SK-N-SH (cell line): ENCODE measurements at regions not wholly inside any gene's neighbourhood (a gene's known extent, or its start where the extent isn't known, plus 50 kb on each side); places are given as distances from the start of the nearest gene placed in this dataset.

ENCODE experiments used
- CTCF ChIA-PET: fragments of 300-600, 350-600 bp; formaldehyde crosslinking; extraction: SDS; loops from one replicate; lab custom pipeline; 2021; lab: Yijun Ruan, JAX
- POLR2A ChIA-PET: fragments of 350-600 bp; sonication (Branson Sonifier 250); formaldehyde crosslinking; extraction: SDS; loops from one replicate; lab custom pipeline; 2020; ENCODE audit warnings: antibody characterized with exemption, inconsistent platforms; lab: Yijun Ruan, JAX
- DNase-seq: peaks from one replicate; pipeline ENCODE4 v3.0.0; 2012
- H2AFZ ChIP-seq: fragments of 200-600 bp; sonication (generic); 2 replicates; pipeline ENCODE4 v1.8.1; 2016; ENCODE audit warnings: antibody characterized with exemption, mild to moderate bottlenecking, low read depth
- H3F3A ChIP-seq: fragments of 200-600 bp; sonication (generic); replicated peaks from 2 replicates; pipeline ENCODE3; 2016; ENCODE audit warnings: antibody characterized with exemption, mild to moderate bottlenecking; ENCODE audit not compliant: insufficient read depth
- H3K27ac ChIP-seq, 2 experiments: fragments of 200-500 bp in 1 of 2; fragments of 200-600 bp in 1 of 2; sonication (Bioruptor generic) in 1 of 2; sonication (generic), shearing (Covaris generic) in 1 of 2; 2 replicates each; pipeline versions ENCODE4 v1.5.1 to v1.6.1; 2014 to 2016; ENCODE audit warnings: low read depth in 2 of 2, inconsistent platforms in 1 of 2, low read length in 1 of 2, mild to moderate bottlenecking in 1 of 2, mixed read lengths in 1 of 2
- H3K27me3 ChIP-seq: fragments of 200-600 bp; sonication (generic), shearing (Covaris generic); 2 replicates; pipeline ENCODE4 v1.6.1; 2016; ENCODE audit warnings: mixed run types; ENCODE audit not compliant: insufficient read depth
- H3K36me3 ChIP-seq, 2 experiments: fragments of 200-500 bp in 1 of 2; fragments of 200-600 bp in 1 of 2; sonication (Bioruptor generic) in 1 of 2; sonication (generic) in 1 of 2; replicated peaks in 1 of 2; 2 replicates each; pipeline versions ENCODE3 to v1.5.1; 2014 to 2016; ENCODE audit warnings: low read length in 1 of 2, mild to moderate bottlenecking in 1 of 2; ENCODE audit not compliant: insufficient read depth in 2 of 2, control insufficient read depth in 1 of 2
- H3K4me1 ChIP-seq, 2 experiments: fragments of 200-500 bp in 1 of 2; fragments of 200-600 bp in 1 of 2; sonication (Bioruptor generic) in 1 of 2; sonication (generic), shearing (Covaris generic) in 1 of 2; 2 replicates each; pipeline versions ENCODE4 v1.5.1 to v1.6.1; 2014 to 2016; ENCODE audit warnings: low read depth in 1 of 2, low read length in 1 of 2, mixed run types in 1 of 2; ENCODE audit not compliant: insufficient read depth in 2 of 2, control insufficient read depth in 1 of 2
- H3K4me2 ChIP-seq: fragments of 200-600 bp; sonication (generic), shearing (Covaris generic); 2 replicates; pipeline ENCODE4 v1.6.1; 2017; ENCODE audit warnings: mixed run types
- H3K4me3 ChIP-seq, 2 experiments: fragments of 200-500 bp in 1 of 2; fragments of 200-600 bp in 1 of 2; sonication (Bioruptor generic) in 1 of 2; sonication (generic), shearing (Covaris generic) in 1 of 2; 2 replicates each; pipeline versions ENCODE4 v1.5.1 to v1.8.1; 2014 to 2016; ENCODE audit warnings: low read depth in 2 of 2, inconsistent platforms in 1 of 2, low read length in 1 of 2, mild to moderate bottlenecking in 1 of 2, mixed read lengths in 1 of 2, moderate library complexity in 1 of 2
- H3K79me2 ChIP-seq: fragments of 200-600 bp; sonication (generic); 2 replicates; pipeline ENCODE4 v1.8.1; 2017; ENCODE audit warnings: mild to moderate bottlenecking; ENCODE audit not compliant: insufficient read depth
- H3K9ac ChIP-seq: fragments of 200-600 bp; sonication (generic); 2 replicates; pipeline ENCODE4 v1.6.1; 2017; ENCODE audit warnings: mixed run types
- H3K9me2 ChIP-seq: fragments of 200-600 bp; sonication (generic); 2 replicates; pipeline ENCODE4 v1.6.1; 2017; ENCODE audit warnings: mixed run types
- H3K9me3 ChIP-seq: fragments of 200-600 bp; sonication (generic); 2 replicates; pipeline ENCODE4 v1.6.1; 2017; ENCODE audit warnings: mixed run types, mild to moderate bottlenecking, moderate library complexity
- H4K20me1 ChIP-seq: fragments of 200-600 bp; sonication (generic); 2 replicates; pipeline ENCODE4 v1.6.1; 2017; ENCODE audit warnings: mild to moderate bottlenecking, mixed run types; ENCODE audit not compliant: insufficient read depth
- EP300 ChIP-seq, 2 experiments: IDR thresholded peaks; 2 replicates each; pipeline versions ENCODE4 v1.4.0 to v1.6.1; 2012; ENCODE audit warnings: borderline replicate concordance in 1 of 2, low read depth in 1 of 2, low read length in 1 of 2
- FOSL2 ChIP-seq: IDR thresholded peaks from 2 replicates; pipeline ENCODE4 v1.4.0; 2012; ENCODE audit warnings: low read depth, mild to moderate bottlenecking, moderate library complexity, borderline replicate concordance
- GABPA ChIP-seq: IDR thresholded peaks from 2 replicates; pipeline ENCODE4 v1.4.0; 2012; ENCODE audit warnings: low read depth, mild to moderate bottlenecking
- MEF2A ChIP-seq: IDR thresholded peaks from 2 replicates; pipeline ENCODE4 v1.4.0; 2012; ENCODE audit warnings: low read depth, borderline replicate concordance
- NFIC ChIP-seq: IDR thresholded peaks from 2 replicates; pipeline ENCODE4 v1.4.0; 2012; ENCODE audit warnings: borderline replicate concordance
- POLR2AphosphoS5 ChIP-seq: IDR thresholded peaks from 2 replicates; pipeline ENCODE4 v1.6.1; 2012; ENCODE audit warnings: low read depth, low read length
- RAD21 ChIP-seq: IDR thresholded peaks from 2 replicates; pipeline ENCODE4 v1.6.1; 2012; ENCODE audit warnings: mild to moderate bottlenecking, low read length
- RCOR1 ChIP-seq: fragments of 150-350 bp; IDR thresholded peaks from 2 replicates; pipeline ENCODE4 v1.6.1; 2017; ENCODE audit warnings: antibody characterized with exemption, low read length
- RFX5 ChIP-seq: IDR thresholded peaks from 2 replicates; pipeline ENCODE4 v1.6.1; 2012; ENCODE audit warnings: mild to moderate bottlenecking, improper control_type of control experiment, low read length
- RXRA ChIP-seq: IDR thresholded peaks from 2 replicates; pipeline ENCODE4 v1.4.0; 2012; ENCODE audit warnings: low read depth, mild to moderate bottlenecking, borderline replicate concordance
- TAF1 ChIP-seq: IDR thresholded peaks from 2 replicates; pipeline ENCODE4 v1.6.1; 2012; ENCODE audit warnings: low read depth, mild to moderate bottlenecking, low read length, moderate library complexity, borderline replicate concordance
- YY1 ChIP-seq: IDR thresholded peaks from 2 replicates; pipeline ENCODE4 v1.4.0; 2012; ENCODE audit warnings: low read depth, mild to moderate bottlenecking
- WGBS: methylation state at CpG from one replicate; pipeline ENCODE4 v1.1.6; 2017; ENCODE audit warnings: low lambda C conversion rate; 5-methylcytosine and 5-hydroxymethylcytosine counted together
- TF ChIP-seq, protein P1 (sequence below): IDR thresholded peaks from 2 replicates; pipeline ENCODE4 v1.6.1; 2012; ENCODE audit warnings: mild to moderate bottlenecking, low read depth, low read length, moderate library complexity
- TF ChIP-seq, protein P2 (sequence below): IDR thresholded peaks from 2 replicates; pipeline ENCODE4; 2012
- TF ChIP-seq, protein P3 (sequence below): fragments of 150-350 bp; IDR thresholded peaks from 2 replicates; pipeline ENCODE4 v1.6.1; 2017; ENCODE audit warnings: antibody characterized with exemption, low read length, low read depth, borderline replicate concordance

DNA sequence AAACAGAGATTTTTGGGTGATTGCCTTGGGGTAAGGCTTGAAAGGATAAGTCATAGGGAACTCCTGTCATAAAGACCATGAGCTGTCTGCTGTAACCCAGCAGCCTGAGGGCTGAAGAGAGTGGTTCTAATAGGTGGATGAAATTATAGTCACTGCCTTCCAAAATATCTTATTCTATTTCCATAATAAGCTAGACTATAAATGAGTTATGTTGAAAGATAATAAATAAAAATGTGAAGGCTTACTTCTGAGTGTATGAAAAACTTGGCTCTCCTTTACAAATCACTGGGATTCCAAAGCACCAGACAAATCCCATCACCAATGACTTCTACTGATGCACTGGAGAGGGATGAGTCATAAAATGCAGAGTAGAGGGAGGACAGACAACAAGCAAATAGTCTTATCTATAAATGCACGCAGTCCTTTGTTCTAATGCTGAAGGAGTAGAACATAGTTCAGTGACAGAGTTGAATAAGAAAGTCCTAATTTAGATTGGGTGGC is 775.0 kb upstream of the LRRC4C start:
- ChIA-PET CTCF (interaction anchor here (0.6 to 0.7 kb wide), 2 partner anchors 16 to 46 kb away, joined by 3 read pairs; no protein-coding TSS in a partner anchor), POLR2A (no interaction called here)
- Histone ChIP-seq H3K9ac (no peak overlapping the region), H3K79me2 (no peaks in the 10 kb centered on the region), H3K27ac (no peak overlapping the region), H3K36me3 (no peaks in the 10 kb centered on the region), H3K9me3 (no peaks in the 10 kb centered on the region), H4K20me1 (no peaks in the 10 kb centered on the region), H3K27me3 (no peaks in the 10 kb centered on the region), H3K4me1 (no peaks in the 10 kb centered on the region), H3K9me2 (no peaks in the 10 kb centered on the region; the same call in 1 of the 2 replicates), H2AFZ (no peak overlapping the region), H3K4me3 (no peak overlapping the region), H3F3A (no peaks in the 10 kb centered on the region), H3K4me2 (no peak overlapping the region)
- DNase-seq = no peak
- 11% methylated on average over 1 of the region's 1 CpG for WGBS
- no peak for TF ChIP-seq RCOR1
- no peak for TF ChIP-seq RFX5
- no peak for TF ChIP-seq NFIC
- TF ChIP-seq, protein P1, sequence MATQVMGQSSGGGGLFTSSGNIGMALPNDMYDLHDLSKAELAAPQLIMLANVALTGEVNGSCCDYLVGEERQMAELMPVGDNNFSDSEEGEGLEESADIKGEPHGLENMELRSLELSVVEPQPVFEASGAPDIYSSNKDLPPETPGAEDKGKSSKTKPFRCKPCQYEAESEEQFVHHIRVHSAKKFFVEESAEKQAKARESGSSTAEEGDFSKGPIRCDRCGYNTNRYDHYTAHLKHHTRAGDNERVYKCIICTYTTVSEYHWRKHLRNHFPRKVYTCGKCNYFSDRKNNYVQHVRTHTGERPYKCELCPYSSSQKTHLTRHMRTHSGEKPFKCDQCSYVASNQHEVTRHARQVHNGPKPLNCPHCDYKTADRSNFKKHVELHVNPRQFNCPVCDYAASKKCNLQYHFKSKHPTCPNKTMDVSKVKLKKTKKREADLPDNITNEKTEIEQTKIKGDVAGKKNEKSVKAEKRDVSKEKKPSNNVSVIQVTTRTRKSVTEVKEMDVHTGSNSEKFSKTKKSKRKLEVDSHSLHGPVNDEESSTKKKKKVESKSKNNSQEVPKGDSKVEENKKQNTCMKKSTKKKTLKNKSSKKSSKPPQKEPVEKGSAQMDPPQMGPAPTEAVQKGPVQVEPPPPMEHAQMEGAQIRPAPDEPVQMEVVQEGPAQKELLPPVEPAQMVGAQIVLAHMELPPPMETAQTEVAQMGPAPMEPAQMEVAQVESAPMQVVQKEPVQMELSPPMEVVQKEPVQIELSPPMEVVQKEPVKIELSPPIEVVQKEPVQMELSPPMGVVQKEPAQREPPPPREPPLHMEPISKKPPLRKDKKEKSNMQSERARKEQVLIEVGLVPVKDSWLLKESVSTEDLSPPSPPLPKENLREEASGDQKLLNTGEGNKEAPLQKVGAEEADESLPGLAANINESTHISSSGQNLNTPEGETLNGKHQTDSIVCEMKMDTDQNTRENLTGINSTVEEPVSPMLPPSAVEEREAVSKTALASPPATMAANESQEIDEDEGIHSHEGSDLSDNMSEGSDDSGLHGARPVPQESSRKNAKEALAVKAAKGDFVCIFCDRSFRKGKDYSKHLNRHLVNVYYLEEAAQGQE = no peak
- no peak for TF ChIP-seq MEF2A
- TF ChIP-seq RXRA = no peak
- TF ChIP-seq FOSL2 = no peak
- TF ChIP-seq GABPA = no peak
- TF ChIP-seq RAD21 = no peak
- TF ChIP-seq POLR2AphosphoS5 = no peak
- no peak for TF ChIP-seq EP300 (IDR thresholded peaks at IDR 0.05; ENCODE audit: borderline replicate concordance in 1 of 2, low read depth in 1 of 2, low read length in 1 of 2)
- TF ChIP-seq, protein P2, sequence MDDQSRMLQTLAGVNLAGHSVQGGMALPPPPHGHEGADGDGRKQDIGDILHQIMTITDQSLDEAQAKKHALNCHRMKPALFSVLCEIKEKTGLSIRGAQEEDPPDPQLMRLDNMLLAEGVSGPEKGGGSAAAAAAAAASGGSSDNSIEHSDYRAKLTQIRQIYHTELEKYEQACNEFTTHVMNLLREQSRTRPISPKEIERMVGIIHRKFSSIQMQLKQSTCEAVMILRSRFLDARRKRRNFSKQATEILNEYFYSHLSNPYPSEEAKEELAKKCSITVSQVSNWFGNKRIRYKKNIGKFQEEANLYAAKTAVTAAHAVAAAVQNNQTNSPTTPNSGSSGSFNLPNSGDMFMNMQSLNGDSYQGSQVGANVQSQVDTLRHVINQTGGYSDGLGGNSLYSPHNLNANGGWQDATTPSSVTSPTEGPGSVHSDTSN = no peak
- TF ChIP-seq YY1 = no peak
- no peak for TF ChIP-seq TAF1
- TF ChIP-seq, protein P3, sequence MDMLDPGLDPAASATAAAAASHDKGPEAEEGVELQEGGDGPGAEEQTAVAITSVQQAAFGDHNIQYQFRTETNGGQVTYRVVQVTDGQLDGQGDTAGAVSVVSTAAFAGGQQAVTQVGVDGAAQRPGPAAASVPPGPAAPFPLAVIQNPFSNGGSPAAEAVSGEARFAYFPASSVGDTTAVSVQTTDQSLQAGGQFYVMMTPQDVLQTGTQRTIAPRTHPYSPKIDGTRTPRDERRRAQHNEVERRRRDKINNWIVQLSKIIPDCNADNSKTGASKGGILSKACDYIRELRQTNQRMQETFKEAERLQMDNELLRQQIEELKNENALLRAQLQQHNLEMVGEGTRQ = no peak
